ENCODE measurements at regions not wholly inside any gene's neighbourhood (a gene's known extent, or its start where the extent isn't known, plus 50 kb on each side); places are given as distances from the start of the nearest gene placed in this dataset.
A peak's percentile ranks its signal among the peaks of the same experiment; 100 is the strongest.

GRCh38 chr5:174459071-174459702 lies 265.2 kb upstream of the MSX2 start:
- no peak overlapping the region for H3K27ac ChIP-seq (ENCODE audit: low read depth in 1 of 2, low read length in 1 of 2)
- DNase-seq (peak; percentile 22 to 44 (median 23)), ATAC-seq (ENCODE audit: insufficient read depth, low FRiP score) (no peak)
- WGBS, 2 donors: 63 to 74% methylated on average over 12 of the region's 12 CpGs
- H3K4me1 ChIP-seq (ENCODE audit: control insufficient read depth in 5 of 5, insufficient read depth in 5 of 5, low read length in 5 of 5): peaks cover 0 to 24% (median 0%) of the 10 kb centered on the region in 5 donors
- H3K36me3 ChIP-seq (ENCODE audit: control insufficient read depth in 4 of 4, insufficient read depth in 4 of 4, low read length in 4 of 4): no peaks in the 10 kb centered on the region
- no peak for TF ChIP-seq CTCF (IDR thresholded peaks at IDR 0.05; ENCODE audit: control extremely low read depth, extremely low read depth)
- H3K9ac ChIP-seq (ENCODE audit: insufficient read depth in 1 of 2, low read length in 2 of 2): no peak overlapping the region
- no peaks in the 10 kb centered on the region for H3K27me3 ChIP-seq (ENCODE audit: control insufficient read depth in 3 of 3, insufficient read depth in 3 of 3, low read length in 2 of 3)
- no peaks in the 10 kb centered on the region for H3K9me3 ChIP-seq (ENCODE audit: control insufficient read depth in 4 of 4, insufficient read depth in 3 of 4, low read length in 3 of 4)
- H3K4me3 ChIP-seq: no peak overlapping the region

GRCh38 chr5:174459832-174460448 lies 264.4 kb upstream of the MSX2 start:
- ATAC-seq (ENCODE audit: insufficient read depth, low FRiP score) (no peak), DNase-seq (no peak)
- H3K27ac ChIP-seq (ENCODE audit: low read depth in 1 of 2, low read length in 1 of 2): no peak overlapping the region
- 57 to 64% methylated on average over 9 of the region's 9 CpGs for WGBS, 2 donors
- H3K27me3 ChIP-seq (ENCODE audit: control insufficient read depth in 3 of 3, insufficient read depth in 3 of 3, low read length in 2 of 3): no peaks in the 10 kb centered on the region
- no peak overlapping the region for H3K4me3 ChIP-seq
- peaks cover 0 to 3% (median 0%) of the 10 kb centered on the region in 4 donors for H3K9me3 ChIP-seq (ENCODE audit: control insufficient read depth in 4 of 4, insufficient read depth in 3 of 4, low read length in 3 of 4)
- H3K4me1 ChIP-seq (ENCODE audit: control insufficient read depth in 5 of 5, insufficient read depth in 5 of 5, low read length in 5 of 5): peaks cover 0 to 24% (median 0%) of the 10 kb centered on the region in 5 donors
- TF ChIP-seq CTCF (IDR thresholded peaks at IDR 0.05; ENCODE audit: control extremely low read depth, extremely low read depth): no peak
- H3K9ac ChIP-seq (ENCODE audit: insufficient read depth in 1 of 2, low read length in 2 of 2): no peak overlapping the region
- H3K36me3 ChIP-seq (ENCODE audit: control insufficient read depth in 4 of 4, insufficient read depth in 4 of 4, low read length in 4 of 4): no peaks in the 10 kb centered on the region

DNA sequence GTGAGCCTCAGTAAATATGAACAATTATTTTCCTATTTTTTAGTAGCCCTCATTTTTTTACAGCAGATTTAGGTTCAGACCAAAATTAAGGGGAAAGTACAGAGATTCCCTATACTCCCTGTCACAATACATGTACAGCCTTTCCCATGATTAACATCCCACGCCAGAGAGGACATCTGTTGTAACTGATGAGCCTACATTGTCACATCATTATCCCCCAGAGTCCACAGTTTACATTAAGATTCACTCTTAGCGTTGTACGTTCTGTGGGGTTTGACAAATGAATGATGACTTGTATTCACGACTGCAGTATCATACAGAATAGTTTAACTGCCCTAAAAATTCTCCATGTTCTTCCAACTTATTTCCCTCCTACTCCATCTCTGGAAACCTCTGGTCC lies 262.3 kb upstream of the MSX2 start:
- ATAC-seq (ENCODE audit: insufficient read depth, low FRiP score): no peak
- no peak overlapping the region for H3K4me3 ChIP-seq
- H3K9ac ChIP-seq (ENCODE audit: insufficient read depth in 1 of 2, low read length in 2 of 2): no peak overlapping the region
- H3K27ac ChIP-seq (ENCODE audit: low read depth in 1 of 2, low read length in 1 of 2): no peak overlapping the region
- no peaks in the 10 kb centered on the region for H3K27me3 ChIP-seq (ENCODE audit: control insufficient read depth in 3 of 3, insufficient read depth in 3 of 3, low read length in 2 of 3)
- DNase-seq: no peak
- TF ChIP-seq CTCF (IDR thresholded peaks at IDR 0.05; ENCODE audit: control extremely low read depth, extremely low read depth): no peak
- H3K36me3 ChIP-seq (ENCODE audit: control insufficient read depth in 4 of 4, insufficient read depth in 4 of 4, low read length in 4 of 4): no peaks in the 10 kb centered on the region
- peaks cover 0 to 24% (median 0%) of the 10 kb centered on the region in 5 donors for H3K4me1 ChIP-seq (ENCODE audit: control insufficient read depth in 5 of 5, insufficient read depth in 5 of 5, low read length in 5 of 5)
- peaks cover 0 to 8% (median 0%) of the 10 kb centered on the region in 4 donors for H3K9me3 ChIP-seq (ENCODE audit: control insufficient read depth in 4 of 4, insufficient read depth in 3 of 4, low read length in 3 of 4)
- 62 to 68% methylated on average over 4 of the region's 4 CpGs for WGBS, 2 donors
